Tibial artery (tissue), 4 donors: ENCODE measurements at regions not wholly inside any gene's neighbourhood (a gene's known extent, or its start where the extent isn't known, plus 50 kb on each side); places are given as distances from the start of the nearest gene placed in this dataset.
"Not testable (repeated sequence)": the region's sequence is repeated elsewhere in the genome, so short reads cannot be mapped to it uniquely, and the experiment has no call there.

Source experiments
- DNase-seq, 2 donors: peaks; one replicate each; pipeline ENCODE4 v3.0.0-alpha.2; 2019
- H3K27ac ChIP-seq, 2 donors: fragments of 200-600 bp; sonication (generic) in 1 of 2; 1 replicate in 1 of 2; 2 replicates in 1 of 2; pipeline ENCODE4 v1.5.1; 2018 to 2019; ENCODE audit warnings: mild to moderate bottlenecking in 1 of 2
- H3K27me3 ChIP-seq, 2 donors: fragments of 200-600 bp; sonication (generic) in 1 of 2; one replicate each; pipeline versions ENCODE4 v1.5.1 to v1.6.0; 2016 to 2019
- H3K36me3 ChIP-seq, 3 donors: fragments of 200-600 bp; sonication (generic) in 2 of 3; one replicate each; pipeline ENCODE4 v1.5.1; 2016 to 2019; ENCODE audit warnings: mild to moderate bottlenecking in 2 of 3
- H3K4me1 ChIP-seq, 4 donors: fragments of 200-600 bp; sonication (generic) in 2 of 4; 1 replicate in 3 of 4; 2 replicates in 1 of 4; pipeline ENCODE4 v1.5.1; 2016 to 2019
- H3K4me3 ChIP-seq, 2 donors: fragments of 200-600 bp; sonication (generic) in 1 of 2; 1 replicate in 1 of 2; 2 replicates in 1 of 2; pipeline ENCODE4 v1.5.1; 2018 to 2019; ENCODE audit warnings: mild to moderate bottlenecking in 2 of 2
- H3K9me3 ChIP-seq, 3 donors: fragments of 200-600 bp; sonication (generic) in 1 of 3; one replicate each; pipeline ENCODE4 v1.5.1; 2016 to 2019
- CTCF ChIP-seq, 2 experiments: fragments of 200-600 bp in 1 of 2; fragments of 450-650 bp in 1 of 2; IDR thresholded peaks; one replicate each; pipeline ENCODE4 v1.5.1; 2017 to 2019; ENCODE audit warnings: antibody characterized with exemption in 2 of 2, mild to moderate bottlenecking in 1 of 2, moderate library complexity in 1 of 2
- intact Hi-C: fragments of 100-400 bp; cut with DNase I; formaldehyde crosslinking; loops from one replicate; pipeline ENCODE4 v1.15.0; 2023; ENCODE audit warnings: low total_unique reads

- intact Hi-C loops = no loop called here
- Histone ChIP-seq H3K4me3 (no peak overlapping the region), H3K27me3 (no peaks in the 10 kb centered on the region), H3K9me3 (no peaks in the 10 kb centered on the region), H3K27ac (no peak overlapping the region), H3K36me3 (no peaks in the 10 kb centered on the region), H3K4me1 (peaks cover 0 to 33% (median 9%) of the 10 kb centered on the region in 4 donors)
- no peak for TF ChIP-seq CTCF (IDR thresholded peaks at IDR 0.05)
- DNase-seq = no peak
Measured at GRCh38 chr6:155881826-155882526, 426.3 kb upstream of the NOX3 start.

- DNase-seq = no peak
- H3K9me3 ChIP-seq = no peaks in the 10 kb centered on the region
- H3K27me3 ChIP-seq = no peaks in the 10 kb centered on the region
- no peak overlapping the region for H3K27ac ChIP-seq
- H3K4me3 ChIP-seq = no peak overlapping the region
- H3K4me1 ChIP-seq = peaks cover 0 to 33% (median 9%) of the 10 kb centered on the region in 4 donors
- intact Hi-C loops = no loop called here
- no peak for TF ChIP-seq CTCF (IDR thresholded peaks at IDR 0.05)
- H3K36me3 ChIP-seq = no peaks in the 10 kb centered on the region
Measured at GRCh38 chr6:155880900-155881299, 425.3 kb upstream of the NOX3 start.

GRCh38 chr6:155872961-155873360 is 417.3 kb upstream of the NOX3 start:
- Histone ChIP-seq H3K36me3 (no peaks in the 10 kb centered on the region), H3K9me3 (no peaks in the 10 kb centered on the region), H3K4me1 (no peaks in the 10 kb centered on the region), H3K4me3 (no peak overlapping the region), H3K27me3 (no peaks in the 10 kb centered on the region), H3K27ac (no peak overlapping the region)
- TF ChIP-seq CTCF (IDR thresholded peaks at IDR 0.05) = no peak
- intact Hi-C loops = no loop called here
- no peak for DNase-seq

GRCh38 chr6:155867682-155868081 is 412.0 kb upstream of the NOX3 start:
- intact Hi-C loops = no loop called here

GRCh38 chr6:155866676-155867390 is 411.2 kb upstream of the NOX3 start:
- DNase-seq, H3K4me1 ChIP-seq, H3K27me3 ChIP-seq, H3K36me3 ChIP-seq, H3K27ac ChIP-seq, H3K9me3 ChIP-seq, H3K4me3 ChIP-seq, intact Hi-C loops: not testable (repeated sequence)

More at GRCh38 chr6:155867682-155868081, 412.0 kb upstream of the NOX3 start:
- H3K4me1 ChIP-seq = no peaks in the 10 kb centered on the region
- no peak overlapping the region for H3K4me3 ChIP-seq
- no peak for DNase-seq
- H3K36me3 ChIP-seq = no peaks in the 10 kb centered on the region
- no peak overlapping the region for H3K27ac ChIP-seq
- TF ChIP-seq CTCF (IDR thresholded peaks at IDR 0.05) = no peak
- no peaks in the 10 kb centered on the region for H3K27me3 ChIP-seq
- no peaks in the 10 kb centered on the region for H3K9me3 ChIP-seq

- Histone ChIP-seq H3K4me3 (no peak overlapping the region), H3K4me1 (no peaks in the 10 kb centered on the region), H3K9me3 (peaks cover 0 to 16% (median 0%) of the 10 kb centered on the region in 3 donors), H3K36me3 (no peaks in the 10 kb centered on the region), H3K27ac (no peak overlapping the region), H3K27me3 (no peaks in the 10 kb centered on the region)
- intact Hi-C loops = no loop called here
- TF ChIP-seq CTCF (IDR thresholded peaks at IDR 0.05) = no peak
- DNase-seq = no peak
Measured at GRCh38 chr6:155861821-155862220, 406.2 kb upstream of the NOX3 start.

GRCh38 chr6:155858906-155859305 is 403.3 kb upstream of the NOX3 start:
- DNase-seq, H3K27ac ChIP-seq, intact Hi-C loops, H3K4me3 ChIP-seq, H3K4me1 ChIP-seq, H3K27me3 ChIP-seq, H3K36me3 ChIP-seq: not testable (repeated sequence)
- peaks cover 0 to 16% (median 0%) of the 10 kb centered on the region in 3 donors for H3K9me3 ChIP-seq
